Prostate gland (tissue), 2 donors: ENCODE measurements at regions not wholly inside any gene's neighbourhood (a gene's known extent, or its start where the extent isn't known, plus 50 kb on each side); places are given as distances from the start of the nearest gene placed in this dataset.

ENCODE experiments used
- DNase-seq: peaks from one replicate; pipeline ENCODE4 v3.0.0-alpha.2; 2019; ENCODE audit warnings: low spot score
- H3K27ac ChIP-seq, 2 donors: fragments of 200-600 bp; sonication (generic); 2 replicates each; pipeline ENCODE4 v1.5.1; 2017 to 2019
- H3K27me3 ChIP-seq: fragments of 200-600 bp; sonication (generic); replicated peaks from 2 replicates; pipeline ENCODE4 v1.5.1; 2019; ENCODE audit not compliant: insufficient read depth
- H3K36me3 ChIP-seq, 2 donors: fragments of 200-600 bp; sonication (generic); 1 replicate in 1 of 2; 2 replicates in 1 of 2; pipeline versions ENCODE4 v1.5.1 to v1.8.1; 2017 to 2019
- H3K4me1 ChIP-seq: fragments of 200-600 bp; sonication (generic); replicated peaks from 2 replicates; pipeline ENCODE4 v1.5.1; 2019
- H3K4me3 ChIP-seq, 2 donors: fragments of 200-600 bp; sonication (generic); 2 replicates each; pipeline ENCODE4 v1.5.1; 2017 to 2019
- H3K9me3 ChIP-seq: fragments of 200-600 bp; sonication (generic); 2 replicates; pipeline ENCODE4 v1.5.1; 2017
- CTCF ChIP-seq, 4 experiments: fragments of 200-600 bp in 2 of 4; fragments of 450-650 bp in 2 of 4; sonication (generic) in 2 of 4; IDR thresholded peaks; 1 replicate in 3 of 4; 2 replicates in 1 of 4; pipeline ENCODE4 v1.5.1; 2016 to 2019; ENCODE audit warnings: antibody characterized with exemption in 4 of 4, mild to moderate bottlenecking in 2 of 4, moderate library complexity in 2 of 4
- POLR2A ChIP-seq: fragments of 450-650 bp; IDR thresholded peaks from one replicate; pipeline ENCODE4 v1.6.1; 2016; ENCODE audit warnings: antibody characterized with exemption, mild to moderate bottlenecking
- POLR2AphosphoS5 ChIP-seq: sonication (generic); formaldehyde crosslinking; IDR thresholded peaks from one replicate; pipeline ENCODE4 v1.6.1; 2017; ENCODE audit warnings: antibody characterized with exemption
- WGBS: methylation state at CpG from one replicate; pipeline ENCODE4 v1.1.5; 2018; 5-methylcytosine and 5-hydroxymethylcytosine counted together
- intact Hi-C: fragments of 100-400 bp; cut with DNase I; formaldehyde crosslinking; loops from one replicate; pipeline ENCODE4 v1.14.2; 2022

- Histone ChIP-seq H3K9me3 (no peaks in the 10 kb centered on the region), H3K27ac (no peak overlapping the region), H3K4me3 (no peak overlapping the region), H3K4me1 (no peaks in the 10 kb centered on the region), H3K36me3 (no peaks in the 10 kb centered on the region), H3K27me3 (no peaks in the 10 kb centered on the region)
- 87% methylated on average over 2 of the region's 2 CpGs for WGBS
- no peak for DNase-seq
- intact Hi-C loops = no loop called here
- TF ChIP-seq POLR2A (no peak), CTCF (IDR thresholded peaks at IDR 0.05) (no peak), POLR2AphosphoS5 (no peak)
Measured at GRCh38 chr9:8237096-8237495, 437.5 kb upstream of the DMAC1 start.

GRCh38 chr9:8235489-8235888 is 435.9 kb upstream of the DMAC1 start:
- Histone ChIP-seq H3K27ac (no peak overlapping the region), H3K9me3 (no peaks in the 10 kb centered on the region), H3K27me3 (no peaks in the 10 kb centered on the region), H3K4me3 (no peak overlapping the region), H3K36me3 (no peaks in the 10 kb centered on the region), H3K4me1 (no peaks in the 10 kb centered on the region)
- TF ChIP-seq POLR2A (no peak), POLR2AphosphoS5 (no peak), CTCF (IDR thresholded peaks at IDR 0.05) (no peak)
- DNase-seq = no peak
- intact Hi-C loops = no loop called here

- no peaks in the 10 kb centered on the region for H3K36me3 ChIP-seq
- no peaks in the 10 kb centered on the region for H3K27me3 ChIP-seq
- intact Hi-C loops = no loop called here
- H3K4me1 ChIP-seq = no peaks in the 10 kb centered on the region
- no peak overlapping the region for H3K27ac ChIP-seq
- DNase-seq = no peak
- WGBS = 55% methylated on average over 3 of the region's 3 CpGs
- no peaks in the 10 kb centered on the region for H3K9me3 ChIP-seq
- TF ChIP-seq POLR2AphosphoS5 (no peak), POLR2A (no peak), CTCF (IDR thresholded peaks at IDR 0.05) (no peak)
- no peak overlapping the region for H3K4me3 ChIP-seq
Measured at GRCh38 chr9:8234316-8234715, 434.7 kb upstream of the DMAC1 start.

GRCh38 chr9:8232726-8233125 is 433.1 kb upstream of the DMAC1 start:
- H3K4me3 ChIP-seq = no peak overlapping the region
- no peaks in the 10 kb centered on the region for H3K36me3 ChIP-seq
- H3K9me3 ChIP-seq = no peaks in the 10 kb centered on the region
- intact Hi-C loops = no loop called here
- no peaks in the 10 kb centered on the region for H3K4me1 ChIP-seq
- DNase-seq = no peak
- no peaks in the 10 kb centered on the region for H3K27me3 ChIP-seq
- H3K27ac ChIP-seq = no peak overlapping the region
- WGBS = 95% methylated on average over 2 of the region's 2 CpGs
- TF ChIP-seq POLR2A (no peak), CTCF (IDR thresholded peaks at IDR 0.05) (no peak), POLR2AphosphoS5 (no peak)

GRCh38 chr9:8229226-8229625 is 429.6 kb upstream of the DMAC1 start:
- no peak for TF ChIP-seq POLR2AphosphoS5
- TF ChIP-seq CTCF (IDR thresholded peaks at IDR 0.05) = no peak
- TF ChIP-seq POLR2A = no peak
- intact Hi-C loops = no loop called here
- Histone ChIP-seq H3K27me3 (no peaks in the 10 kb centered on the region), H3K4me3 (no peak overlapping the region), H3K36me3 (no peaks in the 10 kb centered on the region), H3K27ac (no peak overlapping the region), H3K9me3 (no peaks in the 10 kb centered on the region), H3K4me1 (no peaks in the 10 kb centered on the region)
- no peak for DNase-seq
- WGBS = 59% methylated on average over 4 of the region's 4 CpGs
